ENCODE measurements at regions not wholly inside any gene's neighbourhood (a gene's known extent, or its start where the extent isn't known, plus 50 kb on each side); places are given as distances from the start of the nearest gene placed in this dataset.

DNA sequence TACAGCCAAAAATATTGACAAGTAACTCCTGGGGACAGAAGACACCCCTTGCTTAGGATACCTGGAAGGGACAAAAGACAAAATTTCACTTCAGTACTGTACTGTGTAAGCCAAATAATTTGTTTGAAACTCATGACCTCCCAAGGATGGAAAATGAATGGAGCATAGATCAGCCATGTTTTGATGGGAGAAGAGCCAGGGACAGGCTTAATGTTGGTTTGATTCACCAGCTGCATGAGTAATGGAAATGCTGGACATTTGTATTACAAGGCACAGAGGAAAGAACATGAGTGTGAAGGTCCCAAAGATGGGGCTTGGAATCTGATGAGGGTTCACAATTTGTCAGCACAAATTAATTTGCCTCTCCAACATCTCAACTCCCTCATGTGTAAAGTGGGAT, 122.8 kb downstream of the ENC1 start:
- intact Hi-C loops (cut with micrococcal nuclease): no loop called here
- no peaks in the 10 kb centered on the region for H3K27me3 ChIP-seq (ENCODE audit: control insufficient read depth in 2 of 2, insufficient read depth in 2 of 2, low read length in 2 of 2)
- no peak overlapping the region for H2AFZ ChIP-seq (ENCODE audit: low read depth, low read length)
- FAIRE-seq (peak; percentile 48), DNase-seq (ENCODE audit: low read depth, low spot score) (peak; percentile 82)
- dilution Hi-C loops (cut with MboI; ENCODE audit: extremely low pct_ligation_motif_present, low sequenced_read_pairs): no loop called here
- peaks cover 4% of the 10 kb centered on the region for H3K4me1 ChIP-seq (ENCODE audit: control insufficient read depth, extremely low read depth, insufficient read depth, low read length)
- no peak overlapping the region for H3K4me3 ChIP-seq (replicated peaks in 1 of 3; ENCODE audit: insufficient read depth in 1 of 3, low read depth in 1 of 3, low read length in 3 of 3)
- no peaks in the 10 kb centered on the region for H3K79me2 ChIP-seq (ENCODE audit: control insufficient read depth, insufficient read depth, low read length)
- no TSS peak for BruUV-seq (replicated peaks)
- ChIA-PET CTCF (interaction anchor here (2.3 kb wide), 1 partner anchor 123 kb away, joined by 8 read pairs; the partner anchor contains the start of gene ENC1), POLR2A (no interaction called here)
- H3K36me3 ChIP-seq (ENCODE audit: control insufficient read depth in 2 of 2, extremely low read depth in 1 of 2, insufficient read depth in 2 of 2, low read length in 2 of 2): no peaks in the 10 kb centered on the region
- no peak overlapping the region for H3K4me2 ChIP-seq (ENCODE audit: insufficient read depth, low read length)
- H3K9ac ChIP-seq (replicated peaks; ENCODE audit: extremely low read depth, insufficient read depth, low read length): no peak overlapping the region
- TF ChIP-seq GATA2 (IDR thresholded peaks at IDR 0.05; ENCODE audit: insufficient read depth, insufficient read length, low read depth, low read length) (no peak), FOS (IDR thresholded peaks at IDR 0.05; ENCODE audit: borderline replicate concordance, insufficient read depth, low read length) (peak; percentile 30)
- no peaks in the 10 kb centered on the region for H3K9me1 ChIP-seq (replicated peaks; ENCODE audit: control insufficient read depth, extremely low read depth, insufficient read depth, low read length)
- H3K27ac ChIP-seq (ENCODE audit: insufficient read depth, low read depth, low read length): no peak overlapping the region
- no peaks in the 10 kb centered on the region for H3K9me3 ChIP-seq (replicated peaks; ENCODE audit: control insufficient read depth, insufficient read depth, low read length)
- H4K20me1 ChIP-seq (replicated peaks; ENCODE audit: control insufficient read depth, extremely low read depth, insufficient read depth, low read length): no peaks in the 10 kb centered on the region

DNA sequence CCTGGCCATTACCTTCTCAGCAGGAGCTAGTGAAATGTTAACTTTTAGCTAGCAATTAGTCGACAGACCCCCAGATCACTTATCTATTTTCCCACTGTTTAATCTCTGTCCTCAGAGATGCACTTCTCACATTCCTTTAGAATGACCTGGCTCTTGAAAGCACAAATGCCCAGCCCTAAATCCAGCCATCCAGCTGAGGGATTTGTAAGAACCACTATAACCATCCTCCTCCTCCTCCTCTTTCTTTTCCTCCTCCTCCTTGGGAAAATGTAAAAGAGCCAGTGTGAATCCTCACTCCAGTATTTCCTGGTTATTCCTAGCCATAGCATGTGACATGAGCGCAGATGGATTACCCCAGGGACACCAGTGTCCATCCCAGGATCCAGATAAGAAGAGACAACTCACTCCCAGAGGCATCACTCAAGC, 124.3 kb downstream of the ENC1 start:
- H3K36me3 ChIP-seq (ENCODE audit: control insufficient read depth in 2 of 2, extremely low read depth in 1 of 2, insufficient read depth in 2 of 2, low read length in 2 of 2): no peaks in the 10 kb centered on the region
- H3K4me1 ChIP-seq (ENCODE audit: control insufficient read depth, extremely low read depth, insufficient read depth, low read length): peaks cover 4% of the 10 kb centered on the region
- H2AFZ ChIP-seq (ENCODE audit: low read depth, low read length): no peak overlapping the region
- ChIA-PET CTCF (interaction anchor here (1.3 kb wide), 1 partner anchor 101 kb away, joined by 3 read pairs; no protein-coding TSS in a partner anchor), POLR2A (no interaction called here)
- H3K27ac ChIP-seq (ENCODE audit: insufficient read depth, low read depth, low read length): no peak overlapping the region
- H4K20me1 ChIP-seq (replicated peaks; ENCODE audit: control insufficient read depth, extremely low read depth, insufficient read depth, low read length): no peaks in the 10 kb centered on the region
- TF ChIP-seq GATA2 (IDR thresholded peaks at IDR 0.05; ENCODE audit: insufficient read depth, insufficient read length, low read depth, low read length) (no peak), POLR2AphosphoS5 (IDR thresholded peaks at IDR 0.05; ENCODE audit: insufficient read depth, low read depth, low read length) (no peak), MAX (IDR thresholded peaks at IDR 0.05; ENCODE audit: insufficient read depth, insufficient read length) (no peak), FOS (IDR thresholded peaks at IDR 0.05; ENCODE audit: borderline replicate concordance, insufficient read depth, low read length) (no peak), JUN (IDR thresholded peaks at IDR 0.05; ENCODE audit: borderline replicate concordance, insufficient read depth, insufficient read length, low read depth) (no peak), MYC (IDR thresholded peaks at IDR 0.05; ENCODE audit: low read depth, low read length) (no peak), CTCF (IDR thresholded peaks at IDR 0.05; ENCODE audit: extremely low read depth in 1 of 2, insufficient read depth in 1 of 2, low read depth in 1 of 2, low read length in 2 of 2) (no peak), EZH2 (IDR thresholded peaks at IDR 0.05; ENCODE audit: borderline replicate concordance, low read depth, low read length, severe bottlenecking) (no peak), POLR2A (IDR thresholded peaks at IDR 0.05; ENCODE audit: low read depth, low read length) (no peak)
- no peak overlapping the region for H3K9ac ChIP-seq (replicated peaks; ENCODE audit: extremely low read depth, insufficient read depth, low read length)
- H3K79me2 ChIP-seq (ENCODE audit: control insufficient read depth, insufficient read depth, low read length): no peaks in the 10 kb centered on the region
- intact Hi-C loops (cut with micrococcal nuclease) (no loop called here), dilution Hi-C loops (cut with MboI; ENCODE audit: extremely low pct_ligation_motif_present, low sequenced_read_pairs) (no loop called here)
- DNase-seq (ENCODE audit: low read depth, low spot score): no peak
- H3K9me3 ChIP-seq (replicated peaks; ENCODE audit: control insufficient read depth, insufficient read depth, low read length): no peaks in the 10 kb centered on the region
- no peaks in the 10 kb centered on the region for H3K9me1 ChIP-seq (replicated peaks; ENCODE audit: control insufficient read depth, extremely low read depth, insufficient read depth, low read length)
- no peak overlapping the region for H3K4me2 ChIP-seq (ENCODE audit: insufficient read depth, low read length)
- no TSS peak for BruUV-seq (replicated peaks)
- no peak overlapping the region for H3K4me3 ChIP-seq (replicated peaks in 1 of 3; ENCODE audit: insufficient read depth in 1 of 3, low read depth in 1 of 3, low read length in 3 of 3)
- no peaks in the 10 kb centered on the region for H3K27me3 ChIP-seq (ENCODE audit: control insufficient read depth in 2 of 2, insufficient read depth in 2 of 2, low read length in 2 of 2)
- no peak for FAIRE-seq

All from endothelial cell of umbilical vein (primary cell).